M059J (cell line): ENCODE measurements at regions not wholly inside any gene's neighbourhood (a gene's known extent, or its start where the extent isn't known, plus 50 kb on each side); places are given as distances from the start of the nearest gene placed in this dataset.

ENCODE experiments used
- DNase-seq: peaks from one replicate; pipeline ENCODE4 v3.0.0-alpha.2; 2012; ENCODE audit warnings: low read depth

DNA sequence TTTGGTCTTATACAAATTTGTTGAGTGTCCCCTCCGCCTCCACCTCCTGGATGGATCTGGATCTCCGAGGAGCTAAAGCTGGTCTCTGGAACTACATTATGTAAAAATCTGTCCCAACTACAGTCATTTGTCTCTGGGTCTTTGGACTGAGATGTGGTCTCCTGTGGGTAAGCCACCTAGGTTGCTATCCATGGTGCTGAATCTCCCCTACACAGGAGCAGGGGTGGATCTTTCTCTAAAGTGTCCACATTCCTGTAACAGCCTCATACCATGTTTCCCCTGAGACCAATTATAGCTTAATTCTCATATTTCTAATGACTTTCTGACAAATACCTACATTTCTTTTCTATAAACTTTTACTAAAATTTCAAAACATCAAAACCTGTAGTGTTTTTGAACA is 625.8 kb downstream of the TAFA4 start:
- peak; percentile 0 for DNase-seq

DNA sequence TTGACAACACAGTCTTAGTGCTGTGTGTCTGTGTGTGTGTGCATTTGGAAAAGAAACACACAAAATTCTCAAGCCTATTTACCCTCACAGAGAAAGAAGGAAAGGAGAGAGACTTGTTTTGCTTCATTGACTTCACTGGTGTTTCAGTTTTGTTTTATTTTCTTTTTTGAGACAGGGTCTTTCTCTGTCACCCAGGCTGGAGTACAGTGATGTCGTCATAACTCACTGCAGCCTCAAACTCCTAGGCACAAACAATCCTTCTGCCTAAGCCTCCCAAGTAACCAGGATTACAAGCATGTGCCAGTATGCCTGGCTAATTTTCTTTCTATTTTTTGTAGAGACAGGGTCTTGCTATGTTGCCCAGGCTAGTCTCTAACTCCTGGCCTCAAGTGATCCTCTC is 636.9 kb downstream of the TAFA4 start:
- DNase-seq: no peak

DNA sequence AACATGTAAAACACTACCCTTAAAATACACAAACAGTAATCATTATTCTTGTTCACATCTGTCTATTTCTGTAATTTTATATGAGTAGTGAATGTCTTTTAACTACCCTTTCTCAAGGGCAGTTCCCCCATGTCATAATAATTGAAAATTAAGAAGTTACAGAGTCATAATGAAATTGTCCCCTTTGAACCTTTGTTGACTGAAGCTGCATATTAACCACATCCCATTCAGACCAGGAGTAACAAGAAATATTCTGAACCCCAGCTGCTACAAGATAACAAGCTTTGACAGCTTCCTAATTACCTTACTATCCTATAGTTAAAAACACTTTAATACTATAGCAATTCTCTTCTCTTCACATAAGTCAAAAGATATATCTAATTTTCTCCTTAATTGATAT is 635.9 kb upstream of the SUCLG2 start:
- DNase-seq: no peak

DNA sequence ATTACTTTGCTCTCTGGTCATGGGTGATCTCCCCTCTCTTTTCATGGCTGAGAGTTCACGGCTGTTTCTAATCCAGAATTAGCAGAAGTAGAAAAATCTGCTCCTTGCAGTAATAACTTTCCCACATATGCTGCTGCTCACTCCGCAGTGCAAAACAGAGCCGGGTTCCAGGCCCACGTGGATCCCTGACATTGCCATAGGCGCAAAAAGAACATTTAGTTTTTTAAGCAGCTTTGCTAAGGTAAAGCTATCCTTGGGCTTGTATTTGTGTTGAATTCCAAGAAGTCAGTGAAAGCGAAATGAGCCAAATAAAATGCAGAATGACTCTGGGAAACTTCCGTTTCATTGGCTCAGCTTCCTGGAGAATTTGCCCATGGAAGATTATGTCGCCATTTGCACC is 633.7 kb upstream of the SUCLG2 start:
- no peak for DNase-seq

DNA sequence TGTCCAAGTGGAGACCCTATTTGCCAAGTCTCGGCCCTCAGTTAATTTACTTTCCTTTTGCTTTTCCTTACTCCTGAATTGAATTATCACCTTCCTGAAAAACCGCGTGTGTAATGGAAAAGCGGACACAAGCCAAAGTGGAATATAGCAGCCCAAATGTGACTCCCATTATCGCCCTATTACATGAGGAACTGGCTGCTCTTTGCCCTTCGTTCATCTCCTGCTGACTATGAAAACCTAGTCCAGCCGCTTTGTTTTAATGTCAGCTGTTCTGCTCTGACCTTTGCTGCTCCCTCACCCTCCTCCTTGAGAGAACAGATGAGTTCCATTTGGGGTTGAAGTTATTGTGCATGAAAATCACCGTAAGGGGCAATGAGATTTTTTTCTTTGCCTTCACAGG is 632.7 kb upstream of the SUCLG2 start:
- DNase-seq: no peak

DNA sequence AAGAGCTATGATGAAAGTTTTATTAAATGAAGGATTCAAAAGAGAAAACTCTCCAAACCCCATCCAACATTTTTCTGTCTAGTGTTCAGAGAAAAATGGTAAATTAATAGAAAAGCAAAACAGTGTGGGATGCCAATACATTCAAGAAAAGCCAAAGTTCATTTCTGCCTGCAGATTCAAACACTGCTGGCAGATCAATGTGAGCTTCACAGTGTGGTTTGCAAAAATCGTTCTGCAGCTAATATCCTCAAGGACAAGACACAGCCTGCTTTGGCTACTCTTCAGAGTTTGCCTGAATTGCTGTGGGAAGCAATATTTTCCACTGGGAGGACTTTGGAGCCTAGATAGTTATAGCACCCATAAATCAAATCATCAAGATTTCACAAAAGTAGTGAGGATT is 619.9 kb upstream of the SUCLG2 start:
- no peak for DNase-seq

DNA sequence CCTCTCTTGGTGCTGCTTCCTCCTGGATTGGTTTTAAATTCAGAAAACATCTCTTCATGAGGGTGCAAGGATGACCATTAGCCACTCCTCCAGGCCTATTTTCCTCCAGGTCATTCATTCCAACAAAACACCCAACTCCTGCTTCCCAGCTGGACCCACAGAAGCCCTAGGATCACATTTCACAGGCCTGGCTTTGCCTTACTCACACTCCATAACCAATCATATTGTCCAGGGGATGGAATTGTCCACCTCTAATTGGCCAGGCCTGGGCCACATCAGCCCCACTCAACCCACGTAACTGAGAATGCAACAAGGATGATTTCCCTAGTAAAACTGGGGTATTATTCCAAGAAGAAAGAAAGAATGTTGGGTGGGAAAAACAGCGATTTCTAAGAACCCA is 616.7 kb upstream of the SUCLG2 start:
- DNase-seq: no peak

DNA sequence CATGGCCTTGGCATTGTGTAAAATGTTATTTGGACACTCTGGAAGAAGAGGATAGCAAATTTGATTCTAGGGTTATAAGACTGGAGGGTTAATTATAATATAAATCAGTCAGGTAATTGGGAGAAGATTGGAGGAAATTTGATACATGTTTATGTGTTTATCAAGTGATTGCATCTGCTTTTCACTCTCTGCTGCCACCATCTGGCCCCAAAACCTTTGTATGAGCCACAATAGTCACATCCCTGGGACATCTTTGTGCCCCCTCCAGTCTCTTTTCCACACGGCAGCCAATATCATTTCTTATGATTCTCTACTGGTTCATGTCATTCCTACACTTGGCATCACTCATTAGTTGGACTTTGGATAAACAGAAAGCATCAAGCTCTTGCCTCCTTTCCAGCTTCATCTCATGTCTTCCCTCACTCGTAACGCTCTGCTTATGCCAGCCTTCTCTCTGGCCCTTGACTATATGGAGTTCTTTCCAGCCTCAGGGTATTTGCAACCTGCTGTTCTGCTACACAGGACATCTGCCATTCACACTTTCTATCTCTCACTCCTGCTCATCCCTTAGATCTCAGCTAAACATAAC is 602.3 kb upstream of the SUCLG2 start:
- DNase-seq: no peak

DNA sequence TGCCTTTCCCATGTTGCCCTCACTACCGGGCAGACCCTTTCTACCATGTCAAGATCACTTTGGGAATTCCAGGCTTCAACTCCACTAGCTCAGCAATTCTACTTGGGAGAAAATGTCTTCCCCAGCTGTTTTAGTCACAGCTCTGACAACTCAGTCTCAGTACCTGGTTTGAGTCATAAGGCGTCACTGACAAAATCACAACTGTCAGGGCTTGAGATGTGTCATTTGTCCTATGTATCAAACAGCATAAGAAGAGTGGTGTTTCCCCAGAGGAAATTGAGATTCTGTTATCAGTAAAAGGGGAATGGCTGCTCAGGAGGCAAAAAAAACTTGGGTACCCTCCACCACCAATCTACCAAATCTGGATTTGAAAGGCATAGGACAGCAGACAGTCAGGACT is 594.9 kb upstream of the SUCLG2 start:
- no peak for DNase-seq

DNA sequence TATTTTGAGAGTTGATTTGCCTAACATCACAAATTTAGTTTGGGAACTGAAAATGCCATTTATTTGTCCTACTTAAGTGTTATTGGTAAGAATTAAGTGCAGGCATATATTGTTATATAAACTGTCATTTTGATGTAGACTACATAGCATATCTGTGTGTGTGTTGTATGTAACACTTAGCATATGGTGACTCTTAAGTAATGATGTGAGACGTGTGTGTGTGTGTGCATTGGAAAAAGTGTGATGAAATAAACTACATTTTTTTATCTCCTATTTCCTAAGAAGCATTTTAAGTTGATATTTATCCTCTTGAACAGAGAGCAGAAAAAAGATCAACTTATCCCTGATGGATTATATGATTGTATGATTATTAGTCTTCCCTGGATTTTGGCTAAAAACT is 588.2 kb upstream of the SUCLG2 start:
- no peak for DNase-seq

DNA sequence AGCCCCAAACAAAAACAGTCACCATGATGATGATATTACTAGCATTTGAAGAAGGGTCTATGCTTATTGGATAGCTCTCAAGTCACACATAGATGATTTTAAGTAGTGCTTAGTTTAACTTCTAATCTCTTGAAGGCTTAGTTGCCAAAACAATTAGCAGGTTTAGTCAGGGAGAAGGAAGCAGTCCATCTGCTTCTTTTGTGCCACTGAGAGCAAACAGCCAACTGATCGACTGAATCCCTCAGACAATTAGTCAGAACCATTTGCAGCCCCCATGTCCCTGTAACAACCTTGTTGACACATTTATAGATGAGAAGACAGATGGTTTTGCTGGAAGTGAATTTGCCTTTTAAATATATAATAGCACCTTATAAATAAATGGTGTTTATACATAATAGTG is 585.1 kb upstream of the SUCLG2 start:
- no peak for DNase-seq

DNA sequence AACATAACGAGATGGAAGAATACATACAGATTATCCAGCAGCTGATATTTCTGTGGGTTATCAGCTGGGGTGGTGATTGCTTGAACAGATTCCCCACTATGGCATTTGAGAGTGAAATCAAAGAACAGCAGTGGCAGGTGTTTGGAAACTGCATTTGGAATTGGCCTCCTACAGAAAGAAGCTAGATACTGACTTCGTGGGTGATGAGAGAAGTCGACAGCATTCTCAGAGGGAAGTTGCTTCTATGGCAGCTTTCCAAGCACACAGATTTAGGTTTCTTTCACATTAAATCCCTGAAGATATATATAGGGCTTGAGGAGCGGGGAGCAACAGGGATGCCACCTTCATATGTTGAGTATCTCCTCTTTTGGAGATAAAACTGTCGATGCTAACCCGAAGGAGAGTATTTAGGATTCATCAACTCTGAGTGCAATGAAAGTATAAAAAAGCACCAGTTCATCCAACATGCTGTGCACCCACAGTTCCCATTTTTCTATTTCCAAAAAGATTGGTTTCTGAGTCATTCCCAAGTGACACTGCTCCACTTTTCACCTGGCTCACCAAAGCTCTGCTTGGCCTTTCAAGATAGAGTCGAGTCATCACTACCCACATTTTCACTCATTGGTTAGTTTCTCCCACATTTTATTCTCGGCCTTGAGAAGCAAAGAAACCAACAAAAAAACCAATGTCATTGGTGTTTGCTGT is 579.8 kb upstream of the SUCLG2 start:
- DNase-seq: no peak

DNA sequence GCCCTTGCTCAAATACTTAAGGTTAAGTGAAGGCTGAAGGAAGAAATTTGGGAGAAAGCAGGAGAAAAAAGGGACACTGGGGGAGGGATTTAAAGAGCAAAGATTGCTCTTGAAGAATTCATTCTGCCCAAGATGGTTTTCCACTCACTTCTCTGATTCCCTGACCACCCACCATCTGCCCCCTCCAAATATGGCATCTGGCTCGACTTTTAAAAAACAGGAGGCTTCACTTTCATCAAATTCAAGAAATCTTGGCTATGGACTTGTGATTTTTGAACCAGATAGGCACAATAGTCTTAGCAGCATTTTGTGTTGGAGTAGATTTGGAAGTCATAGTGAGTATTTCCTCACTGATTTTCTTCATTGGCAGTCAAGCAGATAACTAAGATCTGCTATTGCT is 574.4 kb upstream of the SUCLG2 start:
- no peak for DNase-seq

DNA sequence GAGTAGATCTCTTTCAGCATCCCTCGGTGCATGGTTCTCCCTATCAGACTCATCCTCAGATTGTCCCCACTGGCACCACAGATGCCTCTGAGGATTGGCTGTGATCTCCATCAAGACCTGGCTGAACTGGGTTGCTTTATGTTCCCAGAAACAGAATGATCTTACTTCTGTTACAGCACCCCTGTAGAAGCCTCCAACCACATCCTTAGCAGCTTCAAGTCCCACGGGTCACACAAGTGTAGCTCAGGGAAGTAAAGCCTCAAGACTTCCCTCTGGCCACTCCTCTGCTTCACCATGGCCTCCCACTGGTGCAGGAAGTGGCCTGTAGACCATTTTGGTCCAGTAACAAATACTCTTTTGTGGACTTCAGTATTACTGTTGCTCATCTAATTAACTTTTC is 566.4 kb upstream of the SUCLG2 start:
- no peak for DNase-seq

DNA sequence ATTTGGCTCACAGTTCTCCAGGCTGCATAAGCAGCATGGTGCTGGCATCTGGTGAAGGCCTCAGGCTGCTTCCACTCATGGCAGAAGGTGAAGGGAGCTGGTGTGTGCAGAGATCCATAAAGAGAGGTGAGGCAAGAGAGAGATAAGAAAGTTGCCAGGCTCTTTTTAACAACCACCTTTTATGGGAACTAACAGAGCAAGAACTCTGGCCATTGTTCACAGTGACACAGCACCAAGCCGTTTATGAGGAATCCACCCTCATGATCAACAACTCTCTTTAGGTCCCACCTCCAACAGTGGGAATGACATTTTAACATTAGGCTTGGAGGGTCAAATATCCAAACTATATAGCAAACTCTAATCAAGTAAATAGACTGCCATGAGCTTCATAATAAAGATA is 557.2 kb upstream of the SUCLG2 start:
- no peak for DNase-seq

DNA sequence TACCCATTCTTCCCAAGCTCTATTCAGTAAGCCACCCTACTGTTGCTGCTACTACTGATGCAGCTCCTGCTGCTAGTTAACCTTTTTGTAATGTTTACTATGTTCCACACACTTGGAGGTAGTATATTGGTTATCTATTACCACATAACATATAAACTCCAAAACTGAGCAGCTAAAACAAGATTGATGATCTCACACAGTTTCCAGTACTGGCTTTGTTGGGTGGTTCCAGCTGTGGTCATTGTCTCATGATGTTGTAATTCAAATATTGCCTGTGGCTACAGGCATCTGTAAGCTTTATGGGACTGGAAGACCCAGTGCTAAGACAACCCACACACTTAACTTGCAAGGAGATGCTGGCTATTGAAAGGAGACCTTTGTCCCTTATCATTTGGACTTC is 556.2 kb upstream of the SUCLG2 start:
- no peak for DNase-seq

DNA sequence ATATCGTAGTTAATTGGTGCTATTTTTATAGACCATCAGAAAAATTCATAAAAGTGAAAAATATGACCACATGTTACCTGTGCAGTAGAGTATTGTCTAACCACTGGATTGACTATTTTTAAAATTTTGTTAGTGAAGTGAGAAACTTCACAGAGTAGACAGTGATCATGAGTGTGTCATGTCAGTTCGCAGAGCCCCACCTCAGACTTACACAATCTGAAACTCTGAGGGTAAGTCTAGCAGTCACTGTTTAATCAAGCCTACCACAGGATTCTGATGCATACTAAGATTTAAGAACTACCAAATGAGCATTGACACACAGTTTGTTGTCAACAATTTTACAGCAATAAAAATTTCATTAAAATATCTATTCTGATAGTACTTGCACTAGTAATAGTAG is 552.9 kb upstream of the SUCLG2 start:
- no peak for DNase-seq

DNA sequence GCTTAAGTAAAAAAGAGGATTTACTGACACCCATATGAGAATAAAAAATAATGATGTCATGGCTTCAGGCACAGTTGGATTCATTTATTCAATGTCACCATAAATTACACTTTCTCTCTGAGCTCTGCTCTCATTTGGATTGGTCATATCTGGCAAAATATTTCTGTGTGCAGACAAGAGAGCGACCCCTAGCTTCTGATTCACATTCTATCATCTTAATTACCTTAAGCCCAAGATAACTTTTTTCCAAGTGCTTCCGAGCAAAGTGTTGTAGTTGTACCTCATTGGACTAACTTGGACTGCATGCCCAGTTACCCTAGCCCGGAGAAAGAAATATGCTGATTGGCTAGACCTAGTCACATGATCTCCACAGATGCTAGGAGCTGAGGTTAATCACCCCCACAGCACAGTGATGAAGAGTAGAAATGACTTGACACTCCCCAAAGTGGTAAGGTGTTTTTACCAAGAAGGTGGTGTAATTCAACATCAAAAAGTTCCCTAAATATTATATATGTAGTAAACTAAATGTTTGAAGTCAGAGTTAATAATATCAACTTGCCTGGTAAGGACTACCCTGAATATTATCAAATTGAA is 552.2 kb upstream of the SUCLG2 start:
- no peak for DNase-seq

DNA sequence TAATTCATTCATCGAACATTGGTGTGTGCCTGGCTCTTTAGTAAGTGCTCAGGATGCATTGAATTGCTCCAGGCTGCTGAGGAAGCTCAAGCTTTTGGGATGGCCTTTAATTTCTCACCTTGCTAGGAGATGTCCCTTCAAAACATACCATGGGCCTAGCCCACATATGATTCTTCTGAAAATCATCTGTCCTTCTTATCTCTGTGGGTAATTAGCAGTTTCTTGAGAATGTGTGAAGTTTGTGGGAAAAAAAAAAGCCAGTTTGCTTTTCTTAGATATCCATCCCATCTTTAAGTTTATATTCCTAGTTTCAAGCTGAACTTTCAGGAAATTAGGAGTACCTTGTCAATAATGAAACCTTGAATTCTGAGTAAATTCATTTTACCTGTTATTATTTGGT is 532.3 kb upstream of the SUCLG2 start:
- DNase-seq: no peak

DNA sequence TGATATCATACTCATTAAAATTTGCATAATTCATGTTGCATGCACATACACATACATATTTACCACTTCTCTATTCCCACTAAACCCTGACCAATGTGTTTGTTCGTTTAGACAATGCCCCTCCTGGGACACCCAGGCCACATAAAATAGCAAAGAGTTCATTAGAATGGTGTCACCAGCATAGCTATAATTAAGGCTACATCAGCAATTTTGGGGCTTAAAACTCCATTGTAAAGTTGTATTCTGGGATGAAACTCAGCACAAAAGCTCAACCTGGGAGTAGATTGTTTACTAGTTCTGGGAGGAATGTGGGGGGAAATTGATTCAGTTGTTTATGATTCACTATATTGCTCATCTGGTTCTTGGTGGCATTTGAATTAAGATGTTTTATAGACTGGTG is 522.2 kb upstream of the SUCLG2 start:
- DNase-seq: no peak

DNA sequence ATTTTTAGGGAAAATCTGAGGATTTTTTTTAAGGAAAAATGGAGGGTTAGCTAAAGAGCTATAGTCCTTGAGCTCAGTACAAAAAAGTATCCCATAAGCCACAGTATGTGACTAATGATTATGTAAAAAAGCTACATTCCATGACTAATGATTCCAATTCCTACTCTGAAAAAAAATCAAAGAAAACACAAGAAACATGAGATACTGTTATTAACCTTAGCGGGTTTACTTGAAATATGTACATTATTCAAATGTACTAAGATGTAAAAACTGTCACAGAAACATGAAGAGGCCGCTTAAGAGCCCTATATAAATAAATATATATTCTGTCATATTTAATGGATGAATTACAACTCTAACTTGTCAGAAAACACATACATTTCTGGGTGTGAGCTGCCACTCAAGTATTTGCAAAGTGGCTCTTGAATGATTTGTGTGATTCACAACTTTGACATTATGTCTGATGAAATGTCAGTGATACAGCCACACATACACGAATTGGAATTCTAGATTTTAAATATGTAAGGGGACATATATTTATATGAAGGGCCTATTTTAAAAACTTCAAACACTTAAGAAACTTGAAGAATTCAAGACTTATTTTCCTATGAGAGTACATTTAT is 518.7 kb upstream of the SUCLG2 start:
- no peak for DNase-seq

DNA sequence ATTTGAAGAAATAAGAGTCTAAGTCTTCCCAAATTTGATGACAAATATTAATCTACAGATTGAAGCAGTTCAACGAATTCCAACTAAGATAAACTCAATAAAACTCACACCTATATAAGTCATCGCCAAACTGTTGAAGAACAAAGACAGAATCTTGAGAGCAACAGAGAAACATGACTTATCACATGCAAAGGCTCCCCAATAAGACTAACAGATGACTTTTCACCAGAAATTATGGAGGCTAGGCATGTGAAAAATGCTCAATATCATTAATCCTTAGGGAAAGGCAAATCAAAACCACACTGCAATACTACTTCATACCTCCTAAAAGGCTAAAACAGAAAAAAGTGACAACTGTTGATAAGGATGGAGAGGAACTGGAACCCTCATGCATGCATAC is 517.6 kb upstream of the SUCLG2 start:
- no peak for DNase-seq

DNA sequence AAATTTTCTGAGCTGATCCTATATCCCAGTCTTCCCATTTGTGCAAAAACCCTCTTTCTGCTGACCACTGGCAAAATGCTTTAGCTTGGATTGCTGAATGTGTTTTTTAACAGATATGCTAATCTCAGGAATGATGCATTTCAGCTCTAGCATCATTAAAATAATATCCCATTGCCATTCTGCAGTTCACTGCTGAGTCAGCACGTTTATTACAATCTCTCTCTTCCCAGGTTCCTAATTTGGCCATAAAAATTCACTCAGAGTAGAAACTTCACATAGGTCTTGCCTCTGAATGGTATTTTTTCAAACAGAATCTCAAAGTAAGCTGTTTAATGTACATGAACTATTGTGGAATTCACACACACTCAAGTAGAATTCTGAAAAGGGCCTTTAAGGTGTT is 509.6 kb upstream of the SUCLG2 start:
- no peak for DNase-seq
